Neural progenitor cell (in vitro differentiated cells): ENCODE measurements at regions not wholly inside any gene's neighbourhood (a gene's known extent, or its start where the extent isn't known, plus 50 kb on each side); places are given as distances from the start of the nearest gene placed in this dataset.

Source experiments
- DNase-seq: peaks from one replicate; pipeline ENCODE4 v3.0.0-alpha.2; 2016; ENCODE audit warnings: low spot score
- H2AFZ ChIP-seq: fragments of 200-600 bp; sonication (generic); replicated peaks from 2 replicates; pipeline ENCODE4 v1.6.1; 2016; ENCODE audit warnings: antibody characterized with exemption
- H3F3A ChIP-seq: fragments of 200-600 bp; sonication (generic); 2 replicates; pipeline ENCODE4 v1.6.1; 2016; ENCODE audit warnings: antibody characterized with exemption, low read depth
- H3K27ac ChIP-seq: fragments of 200-600 bp; sonication (generic); 2 replicates; pipeline ENCODE4 v1.5.1; 2016; ENCODE audit warnings: mild to moderate bottlenecking
- H3K27me3 ChIP-seq: fragments of 200-600 bp; sonication (generic); 2 replicates; pipeline ENCODE4 v1.6.1; 2016; ENCODE audit warnings: mild to moderate bottlenecking, moderate library complexity
- H3K36me3 ChIP-seq: fragments of 200-600 bp; sonication (generic); 2 replicates; pipeline ENCODE4 v1.5.1; 2016
- H3K4me1 ChIP-seq: fragments of 200-600 bp; sonication (generic); 2 replicates; pipeline ENCODE4 v1.6.1; 2016; ENCODE audit warnings: mixed run types
- H3K4me2 ChIP-seq: fragments of 200-600 bp; sonication (generic); 2 replicates; pipeline ENCODE4 v1.6.1; 2016
- H3K4me3 ChIP-seq: fragments of 200-600 bp; sonication (generic); 2 replicates; pipeline ENCODE4 v1.5.1; 2016
- H3K79me2 ChIP-seq: fragments of 200-600 bp; sonication (generic); 2 replicates; pipeline ENCODE4 v1.6.1; 2016; ENCODE audit warnings: low read depth
- H3K9ac ChIP-seq: fragments of 200-600 bp; sonication (generic); 2 replicates; pipeline ENCODE4 v1.6.1; 2016
- H3K9me3 ChIP-seq: fragments of 200-600 bp; sonication (generic); 2 replicates; pipeline ENCODE4 v1.5.1; 2016; ENCODE audit warnings: low read depth
- H4K20me1 ChIP-seq: fragments of 200-600 bp; sonication (generic); 2 replicates; pipeline ENCODE4 v1.6.1; 2016; ENCODE audit warnings: low read depth
- H3K27ac Mint-ChIP-seq: 3 replicates; pipeline ENCODE4 v1.8.0; 2021; ENCODE audit warnings: mixed read lengths
- H3K27me3 Mint-ChIP-seq: 2 replicates; pipeline ENCODE4 v1.8.0; 2022; ENCODE audit warnings: low read depth, mild to moderate bottlenecking, inconsistent platforms, moderate library complexity, mixed read lengths; ENCODE audit not compliant: insufficient read depth
- H3K36me3 Mint-ChIP-seq: 3 replicates; pipeline ENCODE4 v1.8.0; 2021; ENCODE audit warnings: mixed read lengths
- H3K4me1 Mint-ChIP-seq: 3 replicates; pipeline ENCODE4 v1.8.0; 2021; ENCODE audit warnings: mixed read lengths
- H3K4me3 Mint-ChIP-seq: 3 replicates; pipeline ENCODE4 v1.8.0; 2021; ENCODE audit warnings: mild to moderate bottlenecking, moderate library complexity, mixed read lengths
- H3K9me3 Mint-ChIP-seq: 3 replicates; pipeline ENCODE4 v1.8.0; 2020; ENCODE audit warnings: mixed read lengths
- EZH2 ChIP-seq: fragments of 200-600 bp; sonication (generic); IDR thresholded peaks from 2 replicates; pipeline ENCODE4 v1.6.1; 2017; ENCODE audit warnings: antibody characterized with exemption, mild to moderate bottlenecking, moderate library complexity
- EZH2phosphoT487 ChIP-seq: fragments of 200-600 bp; sonication (generic); IDR thresholded peaks from 2 replicates; pipeline ENCODE4 v1.6.1; 2017; ENCODE audit warnings: antibody characterized with exemption
- TF ChIP-seq, protein P1 (sequence below): fragments of 200-600 bp; sonication (generic); IDR thresholded peaks from 2 replicates; pipeline ENCODE4 v1.5.1; 2017; ENCODE audit warnings: antibody characterized with exemption, mild to moderate bottlenecking

DNA sequence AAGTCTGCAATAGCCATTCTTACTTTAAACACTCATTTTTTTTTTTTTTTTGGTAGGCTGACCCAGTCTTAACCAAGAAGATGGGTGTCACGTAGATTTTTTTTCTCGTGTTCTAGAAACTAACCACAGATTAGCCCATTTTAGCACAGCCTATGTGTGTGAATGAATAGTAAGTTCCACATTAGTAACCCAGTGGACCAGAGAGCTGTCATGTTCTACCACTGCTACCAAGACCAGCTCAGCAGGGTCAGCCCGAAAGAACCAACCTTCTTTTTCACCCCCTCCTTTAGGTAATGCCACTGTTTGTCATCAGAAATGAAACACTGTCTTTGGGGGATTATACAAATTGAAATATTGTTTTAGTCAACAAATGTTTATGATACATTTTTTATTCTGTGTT lies 221.1 kb upstream of the PLXNA2 start:
- no peaks in the 10 kb centered on the region for H3K36me3 Mint-ChIP-seq
- H3K27me3 ChIP-seq, result no peaks in the 10 kb centered on the region
- no peaks in the 10 kb centered on the region for H3K9me3 Mint-ChIP-seq
- H4K20me1 ChIP-seq, result no peaks in the 10 kb centered on the region
- H3K4me3 Mint-ChIP-seq, result no peak overlapping the region
- no peak overlapping the region for H3K27ac Mint-ChIP-seq
- DNase-seq, result no peak
- H3K79me2 ChIP-seq, result no peaks in the 10 kb centered on the region
- H2AFZ ChIP-seq, result no peak overlapping the region
- peaks cover 2% of the 10 kb centered on the region for H3K27me3 Mint-ChIP-seq
- no peaks in the 10 kb centered on the region for H3K36me3 ChIP-seq
- no peak overlapping the region for H3K4me3 ChIP-seq
- peaks cover 11% of the 10 kb centered on the region for H3K4me1 Mint-ChIP-seq
- no peaks in the 10 kb centered on the region for H3K9me3 ChIP-seq
- TF ChIP-seq, protein P1, sequence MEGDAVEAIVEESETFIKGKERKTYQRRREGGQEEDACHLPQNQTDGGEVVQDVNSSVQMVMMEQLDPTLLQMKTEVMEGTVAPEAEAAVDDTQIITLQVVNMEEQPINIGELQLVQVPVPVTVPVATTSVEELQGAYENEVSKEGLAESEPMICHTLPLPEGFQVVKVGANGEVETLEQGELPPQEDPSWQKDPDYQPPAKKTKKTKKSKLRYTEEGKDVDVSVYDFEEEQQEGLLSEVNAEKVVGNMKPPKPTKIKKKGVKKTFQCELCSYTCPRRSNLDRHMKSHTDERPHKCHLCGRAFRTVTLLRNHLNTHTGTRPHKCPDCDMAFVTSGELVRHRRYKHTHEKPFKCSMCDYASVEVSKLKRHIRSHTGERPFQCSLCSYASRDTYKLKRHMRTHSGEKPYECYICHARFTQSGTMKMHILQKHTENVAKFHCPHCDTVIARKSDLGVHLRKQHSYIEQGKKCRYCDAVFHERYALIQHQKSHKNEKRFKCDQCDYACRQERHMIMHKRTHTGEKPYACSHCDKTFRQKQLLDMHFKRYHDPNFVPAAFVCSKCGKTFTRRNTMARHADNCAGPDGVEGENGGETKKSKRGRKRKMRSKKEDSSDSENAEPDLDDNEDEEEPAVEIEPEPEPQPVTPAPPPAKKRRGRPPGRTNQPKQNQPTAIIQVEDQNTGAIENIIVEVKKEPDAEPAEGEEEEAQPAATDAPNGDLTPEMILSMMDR, result no peak
- no peaks in the 10 kb centered on the region for H3F3A ChIP-seq
- no peaks in the 10 kb centered on the region for H3K4me1 ChIP-seq
- no peak overlapping the region for H3K9ac ChIP-seq
- H3K27ac ChIP-seq, result no peak overlapping the region
- H3K4me2 ChIP-seq, result no peak overlapping the region

DNA sequence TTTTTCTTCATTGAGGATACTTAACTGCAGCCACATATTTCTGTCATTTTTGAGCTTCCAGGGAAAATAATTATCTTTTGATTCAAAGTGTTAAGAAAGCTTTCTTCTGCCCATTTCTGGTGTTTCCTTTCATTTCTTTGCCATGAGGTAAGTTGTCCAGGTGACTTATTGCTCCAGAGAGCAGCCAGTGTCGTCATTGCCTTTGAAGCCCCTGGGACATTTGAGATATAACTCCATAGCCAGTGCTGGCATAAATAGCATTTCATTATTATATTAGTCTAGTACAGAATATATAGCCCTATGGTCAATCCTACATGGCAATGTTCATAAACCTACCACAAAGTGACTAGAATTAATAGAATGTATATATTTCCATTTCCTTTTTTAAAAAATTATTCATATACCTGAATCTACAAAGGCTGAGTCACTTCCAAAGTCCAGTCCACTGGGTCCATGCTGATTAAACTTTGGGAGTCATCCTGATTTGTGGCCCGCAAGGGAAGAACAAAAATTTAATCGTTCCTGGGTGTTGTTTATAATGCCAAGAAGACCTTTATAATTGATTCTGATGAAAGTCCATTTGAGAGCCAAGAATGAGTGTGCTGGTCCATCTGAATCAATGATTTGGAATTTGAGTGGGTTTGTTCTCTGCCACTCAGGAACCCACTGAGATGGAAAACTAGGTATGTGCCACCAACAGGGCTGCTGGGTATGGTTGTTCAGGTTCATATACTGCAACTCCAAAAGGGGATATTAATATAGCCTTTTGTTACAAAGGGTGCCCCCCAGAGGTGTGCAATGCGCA lies 221.8 kb upstream of the PLXNA2 start:
- Histone ChIP-seq H3F3A (no peaks in the 10 kb centered on the region), H3K4me2 (no peak overlapping the region), H3K79me2 (no peaks in the 10 kb centered on the region), H3K9me3 (no peaks in the 10 kb centered on the region), H3K27ac (no peak overlapping the region), H4K20me1 (no peaks in the 10 kb centered on the region), H3K9ac (no peak overlapping the region), H3K4me3 (no peak overlapping the region), H3K27me3 (no peaks in the 10 kb centered on the region), H3K4me1 (no peaks in the 10 kb centered on the region), H3K36me3 (no peaks in the 10 kb centered on the region), H2AFZ (no peak overlapping the region)
- Mint-ChIP-seq H3K4me1 (peaks cover 11% of the 10 kb centered on the region), H3K27me3 (peaks cover 2% of the 10 kb centered on the region), H3K9me3 (no peaks in the 10 kb centered on the region), H3K27ac (no peak overlapping the region), H3K4me3 (no peak overlapping the region), H3K36me3 (no peaks in the 10 kb centered on the region)
- TF ChIP-seq, protein P1, result no peak
- TF ChIP-seq EZH2phosphoT487 (no peak), EZH2 (no peak)
- no peak for DNase-seq

DNA sequence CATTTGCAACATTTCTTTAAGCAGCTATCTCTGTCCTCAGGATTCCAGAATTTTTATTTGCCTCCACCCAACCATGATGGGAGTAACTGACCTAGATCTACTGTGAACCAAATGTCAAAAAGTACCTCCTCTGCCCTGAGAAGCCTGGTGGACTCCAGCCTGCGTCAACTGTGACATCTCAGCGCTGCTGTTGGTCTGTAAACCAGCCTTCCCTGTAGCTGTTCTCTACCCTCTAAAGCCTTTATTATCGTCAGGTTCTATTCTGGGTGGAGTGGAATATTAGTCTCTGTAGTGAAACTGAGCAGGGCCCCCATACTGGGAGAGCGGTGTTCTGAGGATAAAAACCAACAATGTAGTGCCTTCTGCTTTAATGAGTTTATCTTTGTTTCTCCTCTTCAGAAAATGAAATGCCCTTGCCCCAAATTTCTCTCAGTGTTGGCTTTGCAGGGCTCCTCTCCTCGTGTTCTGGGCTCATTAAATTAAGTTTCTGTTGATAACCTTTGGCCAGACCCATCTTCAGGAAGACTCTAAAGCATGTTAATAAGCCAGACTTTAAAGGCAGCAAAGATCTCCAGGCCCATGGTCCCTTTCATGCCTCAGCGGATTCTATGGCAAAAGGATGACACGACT lies 223.1 kb upstream of the PLXNA2 start:
- no peak for DNase-seq

More for the DNA sequence above, 223.1 kb upstream of the PLXNA2 start:
- H3K4me2 ChIP-seq, result no peak overlapping the region
- no peaks in the 10 kb centered on the region for H3K9me3 ChIP-seq
- H3K36me3 Mint-ChIP-seq, result no peaks in the 10 kb centered on the region
- no peak overlapping the region for H2AFZ ChIP-seq
- peaks cover 11% of the 10 kb centered on the region for H3K4me1 Mint-ChIP-seq
- H3K27ac ChIP-seq, result no peak overlapping the region
- H3K9me3 Mint-ChIP-seq, result no peaks in the 10 kb centered on the region
- no peaks in the 10 kb centered on the region for H3F3A ChIP-seq
- H3K79me2 ChIP-seq, result no peaks in the 10 kb centered on the region
- TF ChIP-seq EZH2phosphoT487 (no peak), EZH2 (no peak)
- TF ChIP-seq, protein P1, result no peak
- no peaks in the 10 kb centered on the region for H3K27me3 ChIP-seq
- peaks cover 2% of the 10 kb centered on the region for H3K27me3 Mint-ChIP-seq
- no peak overlapping the region for H3K9ac ChIP-seq
- H4K20me1 ChIP-seq, result no peaks in the 10 kb centered on the region
- no peak overlapping the region for H3K27ac Mint-ChIP-seq
- no peaks in the 10 kb centered on the region for H3K4me1 ChIP-seq
- H3K4me3 Mint-ChIP-seq, result no peak overlapping the region
- no peak overlapping the region for H3K4me3 ChIP-seq
- no peaks in the 10 kb centered on the region for H3K36me3 ChIP-seq
